ENCODE measurements at regions not wholly inside any gene's neighbourhood (a gene's known extent, or its start where the extent isn't known, plus 50 kb on each side); places are given as distances from the start of the nearest gene placed in this dataset.

DNA sequence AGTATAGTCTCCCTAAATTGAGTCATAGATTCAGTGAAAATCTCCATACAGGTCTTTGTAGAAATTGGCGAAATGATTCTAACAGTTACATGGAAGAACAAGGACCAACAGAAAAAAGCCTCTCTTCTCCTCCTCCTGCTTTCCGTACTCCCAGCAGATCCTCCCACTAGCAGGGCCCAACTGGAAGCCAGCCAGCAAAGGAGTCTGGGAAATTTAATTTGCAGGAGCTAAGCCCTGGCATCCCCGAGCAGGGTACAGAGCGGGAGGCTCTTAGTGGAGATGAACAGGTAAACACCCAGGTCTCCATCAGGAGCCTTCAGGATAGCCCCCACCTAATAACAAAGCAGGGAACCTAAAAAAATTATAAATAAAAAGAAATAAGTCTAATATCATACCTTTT lies 1473.8 kb downstream of the TBC1D22A start:
- FAIRE-seq (no peak), DNase-seq (ENCODE audit: low read depth) (no peak)
- Histone ChIP-seq H3K4me3 (ENCODE audit: low read depth, low read length) (no peak overlapping the region), H3K27me3 (ENCODE audit: control insufficient read depth, insufficient read depth, low read length) (no peaks in the 10 kb centered on the region), H3K36me3 (ENCODE audit: control insufficient read depth, insufficient read depth, low read length) (no peaks in the 10 kb centered on the region)
- TF ChIP-seq, protein P1, sequence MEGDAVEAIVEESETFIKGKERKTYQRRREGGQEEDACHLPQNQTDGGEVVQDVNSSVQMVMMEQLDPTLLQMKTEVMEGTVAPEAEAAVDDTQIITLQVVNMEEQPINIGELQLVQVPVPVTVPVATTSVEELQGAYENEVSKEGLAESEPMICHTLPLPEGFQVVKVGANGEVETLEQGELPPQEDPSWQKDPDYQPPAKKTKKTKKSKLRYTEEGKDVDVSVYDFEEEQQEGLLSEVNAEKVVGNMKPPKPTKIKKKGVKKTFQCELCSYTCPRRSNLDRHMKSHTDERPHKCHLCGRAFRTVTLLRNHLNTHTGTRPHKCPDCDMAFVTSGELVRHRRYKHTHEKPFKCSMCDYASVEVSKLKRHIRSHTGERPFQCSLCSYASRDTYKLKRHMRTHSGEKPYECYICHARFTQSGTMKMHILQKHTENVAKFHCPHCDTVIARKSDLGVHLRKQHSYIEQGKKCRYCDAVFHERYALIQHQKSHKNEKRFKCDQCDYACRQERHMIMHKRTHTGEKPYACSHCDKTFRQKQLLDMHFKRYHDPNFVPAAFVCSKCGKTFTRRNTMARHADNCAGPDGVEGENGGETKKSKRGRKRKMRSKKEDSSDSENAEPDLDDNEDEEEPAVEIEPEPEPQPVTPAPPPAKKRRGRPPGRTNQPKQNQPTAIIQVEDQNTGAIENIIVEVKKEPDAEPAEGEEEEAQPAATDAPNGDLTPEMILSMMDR (IDR thresholded peaks at IDR 0.05; ENCODE audit: insufficient read depth, low read length, severe bottlenecking) = no peak

DNA sequence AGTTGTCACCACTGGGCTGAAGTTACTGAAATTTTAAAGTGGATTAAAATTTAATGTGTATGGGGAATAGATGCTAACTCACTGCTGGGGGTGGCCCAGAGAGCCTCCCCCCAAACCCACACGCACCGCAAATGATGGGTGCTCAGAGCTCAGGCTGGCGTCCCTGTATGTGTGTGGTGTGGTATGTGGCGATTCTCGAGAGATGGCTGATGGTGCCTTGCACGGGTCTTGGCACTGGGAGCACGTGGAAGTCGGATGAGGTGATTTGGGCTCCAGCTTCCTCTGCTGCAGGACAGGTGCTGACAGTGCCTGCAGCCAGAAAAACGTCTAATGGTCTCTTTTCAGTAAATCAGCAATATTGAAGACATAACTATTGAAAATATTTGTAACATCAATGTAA lies 1473.3 kb downstream of the TBC1D22A start:
- no peak for FAIRE-seq
- Histone ChIP-seq H3K36me3 (ENCODE audit: control insufficient read depth, insufficient read depth, low read length) (no peaks in the 10 kb centered on the region), H3K27me3 (ENCODE audit: control insufficient read depth, insufficient read depth, low read length) (no peaks in the 10 kb centered on the region), H3K4me3 (ENCODE audit: low read depth, low read length) (no peak overlapping the region)
- TF ChIP-seq, protein P1 (IDR thresholded peaks at IDR 0.05; ENCODE audit: insufficient read depth, low read length, severe bottlenecking) = no peak
- no peak for DNase-seq (ENCODE audit: low read depth)

DNA sequence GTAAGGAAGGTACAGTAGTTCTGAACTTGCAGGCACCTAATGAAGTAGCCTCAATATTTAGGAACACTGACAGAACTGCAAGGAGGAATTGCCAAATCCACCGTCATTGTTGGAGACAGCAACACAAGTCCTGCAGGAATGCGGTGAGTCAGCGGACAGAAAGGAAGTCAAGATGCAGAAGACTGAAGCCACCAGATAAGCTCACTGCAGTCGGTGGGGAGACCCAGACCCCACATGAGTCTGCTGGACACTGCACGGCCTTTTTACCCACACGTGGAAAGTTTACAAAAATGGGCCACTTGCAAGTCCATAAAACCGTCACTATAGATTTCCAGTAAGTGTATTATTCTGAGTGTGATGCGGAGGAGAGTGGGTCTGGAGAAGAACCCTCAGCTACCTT lies 1471.6 kb downstream of the TBC1D22A start:
- TF ChIP-seq, protein P1 (IDR thresholded peaks at IDR 0.05; ENCODE audit: insufficient read depth, low read length, severe bottlenecking) = no peak
- FAIRE-seq (no peak), DNase-seq (ENCODE audit: low read depth) (no peak)
- H3K4me3 ChIP-seq (ENCODE audit: low read depth, low read length) = no peak overlapping the region
- H3K27me3 ChIP-seq (ENCODE audit: control insufficient read depth, insufficient read depth, low read length) = no peaks in the 10 kb centered on the region
- H3K36me3 ChIP-seq (ENCODE audit: control insufficient read depth, insufficient read depth, low read length) = no peaks in the 10 kb centered on the region

DNA sequence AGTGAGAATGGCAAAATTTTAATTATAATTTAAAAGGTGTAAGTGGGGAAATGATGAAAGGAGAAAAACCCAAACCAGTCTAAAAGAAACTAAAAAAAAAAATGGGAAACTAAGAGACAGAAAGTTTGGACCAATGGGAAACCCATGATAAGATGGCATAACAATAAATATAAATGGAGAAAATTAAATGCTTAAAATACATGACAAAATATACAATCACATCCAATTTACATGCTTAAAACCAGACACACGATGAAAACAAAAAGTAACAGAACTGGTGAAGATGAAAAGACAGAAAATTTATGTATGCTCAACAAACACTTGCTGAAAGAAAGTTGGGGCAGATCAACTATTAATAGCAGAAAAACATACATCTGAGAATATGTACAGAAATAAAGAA lies 1471.1 kb downstream of the TBC1D22A start:
- H3K27me3 ChIP-seq (ENCODE audit: control insufficient read depth, insufficient read depth, low read length) = no peaks in the 10 kb centered on the region
- TF ChIP-seq, protein P1 (IDR thresholded peaks at IDR 0.05; ENCODE audit: insufficient read depth, low read length, severe bottlenecking) = no peak
- no peak overlapping the region for H3K4me3 ChIP-seq (ENCODE audit: low read depth, low read length)
- FAIRE-seq (no peak), DNase-seq (ENCODE audit: low read depth) (no peak)
- no peaks in the 10 kb centered on the region for H3K36me3 ChIP-seq (ENCODE audit: control insufficient read depth, insufficient read depth, low read length)

DNA sequence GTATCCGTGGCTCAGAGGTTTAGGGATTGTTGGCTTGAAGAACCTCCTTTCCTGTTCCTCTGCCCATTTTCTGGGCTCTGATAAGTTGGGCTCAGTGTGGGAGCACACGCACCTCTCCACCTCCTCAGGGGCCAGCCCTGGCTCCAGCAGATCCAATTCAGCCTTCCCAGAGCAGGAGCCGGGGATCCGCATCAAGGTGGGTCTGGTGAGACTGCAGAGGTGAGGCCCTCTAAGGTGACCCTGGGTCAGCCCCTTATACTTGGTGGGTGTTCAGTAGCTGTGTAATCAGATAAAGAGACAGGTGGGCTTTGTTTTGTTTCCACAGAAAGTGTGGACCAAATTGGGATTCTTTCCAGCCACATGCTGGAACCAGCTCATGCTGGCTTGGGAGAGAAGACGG lies 1466.0 kb downstream of the TBC1D22A start:
- DNase-seq (ENCODE audit: low read depth) = no peak
- Histone ChIP-seq H3K27me3 (ENCODE audit: control insufficient read depth, insufficient read depth, low read length) (no peaks in the 10 kb centered on the region), H3K36me3 (ENCODE audit: control insufficient read depth, insufficient read depth, low read length) (no peaks in the 10 kb centered on the region), H3K4me3 (ENCODE audit: low read depth, low read length) (no peak overlapping the region)
- TF ChIP-seq, protein P1 (IDR thresholded peaks at IDR 0.05; ENCODE audit: insufficient read depth, low read length, severe bottlenecking) = no peak
- no peak for FAIRE-seq

DNA sequence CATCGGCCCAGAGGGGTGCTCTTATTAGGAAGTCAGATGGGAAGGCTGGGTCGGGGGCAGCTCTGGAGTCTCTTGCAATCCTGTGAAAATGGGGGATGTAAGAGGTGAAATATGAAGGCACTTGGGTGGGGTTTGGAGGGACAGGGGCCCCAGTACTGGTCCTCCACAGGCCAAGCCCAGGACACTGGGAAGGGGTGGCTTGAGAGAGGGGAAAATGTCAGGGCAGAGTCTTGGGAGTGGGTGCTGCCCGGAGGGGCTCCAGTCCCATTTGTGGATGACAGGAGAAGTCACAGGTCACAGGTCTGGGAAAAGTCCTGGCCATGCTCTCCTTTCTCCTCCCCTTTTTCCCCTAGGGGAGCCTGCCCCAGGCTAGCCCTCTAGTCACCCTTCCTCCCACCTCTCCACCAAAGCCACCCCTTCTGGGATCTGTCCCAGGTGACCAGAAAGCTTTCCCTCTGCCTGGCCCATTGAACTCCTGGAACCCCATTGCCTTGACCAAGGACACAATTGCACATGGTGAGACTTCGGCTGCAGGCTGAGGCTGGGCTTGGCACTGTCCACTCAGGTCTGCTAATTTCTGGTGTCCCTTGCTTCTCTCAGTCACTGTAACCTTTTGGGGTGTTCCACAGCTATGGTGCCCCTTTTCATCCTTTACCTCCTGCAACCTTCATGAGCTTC lies 1465.0 kb downstream of the TBC1D22A start:
- no peak overlapping the region for H3K4me3 ChIP-seq (ENCODE audit: low read depth, low read length)
- no peak for DNase-seq (ENCODE audit: low read depth)
- H3K27me3 ChIP-seq (ENCODE audit: control insufficient read depth, insufficient read depth, low read length) = no peaks in the 10 kb centered on the region
- no peak for FAIRE-seq
- TF ChIP-seq, protein P1 (IDR thresholded peaks at IDR 0.05; ENCODE audit: insufficient read depth, low read length, severe bottlenecking) = no peak
- no peaks in the 10 kb centered on the region for H3K36me3 ChIP-seq (ENCODE audit: control insufficient read depth, insufficient read depth, low read length)

Measured in bronchial epithelial cell (primary cell).